Loucy (cell line): ENCODE measurements at regions not wholly inside any gene's neighbourhood (a gene's known extent, or its start where the extent isn't known, plus 50 kb on each side); places are given as distances from the start of the nearest gene placed in this dataset.

Experiments
- CTCF ChIP-seq: fragments of 200-600 bp; sonication (generic); conservative IDR thresholded peaks from 2 replicates; pipeline ENCODE4 v1.5.1; 2014; ENCODE audit warnings: mild to moderate bottlenecking, antibody characterized with exemption, low read length
- EZH2phosphoT487 ChIP-seq: fragments of 200-600 bp; IDR thresholded peaks from 2 replicates; pipeline ENCODE4 v1.6.1; 2018; ENCODE audit warnings: antibody characterized with exemption, mild to moderate bottlenecking, moderate library complexity, borderline replicate concordance

GRCh38 chr2:60614319-60614718 lies 60.9 kb upstream of the BCL11A start:
- TF ChIP-seq CTCF (no peak), EZH2phosphoT487 (no peak)
